IMR-90 (cell line): ENCODE measurements at regions not wholly inside any gene's neighbourhood (a gene's known extent, or its start where the extent isn't known, plus 50 kb on each side); places are given as distances from the start of the nearest gene placed in this dataset.

Source experiments
- ATAC-seq: fragments of 200-7000 bp; cut with Tn5 transposase; 2 replicates; pipeline ENCODE4 v1.9.1; 2020; ENCODE audit warnings: low read depth, mild to moderate bottlenecking, moderate library complexity
- BruUV-seq: library from RNA; stranded (reverse); fragments of 400-500 nt; replicated peaks from 2 replicates; lab custom pipeline; 2021; lab: Mats Ljungman, UMichigan
- CTCF ChIA-PET: fragments of 300-600 bp; formaldehyde crosslinking; extraction: SDS; loops from one replicate; lab custom pipeline; 2021; ENCODE audit warnings: antibody characterized with exemption; lab: Yijun Ruan, JAX
- POLR2A ChIA-PET: fragments of 300-600 bp; sonication (Branson Sonifier 250); formaldehyde crosslinking; loops from one replicate; lab custom pipeline; 2022; ENCODE audit warnings: antibody characterized with exemption; ENCODE audit not compliant: unreplicated experiment; lab: Charles Lee
- DNase-seq: peaks from one replicate; pipeline ENCODE4 v3.0.0; 2013
- H2AFZ ChIP-seq: replicated peaks from 2 replicates; pipeline ENCODE3; 2013; ENCODE audit warnings: low read length, mild to moderate bottlenecking; ENCODE audit not compliant: poor library complexity
- H2AK5ac ChIP-seq: 2 replicates; pipeline ENCODE4 v1.6.1; 2013; ENCODE audit warnings: low read depth, low read length, inconsistent platforms
- H2AK9ac ChIP-seq: replicated peaks from 2 replicates; pipeline ENCODE3; 2013; ENCODE audit warnings: mild to moderate bottlenecking, low read depth, low read length, moderate library complexity; ENCODE audit not compliant: poor library complexity
- H2BK120ac ChIP-seq: 2 replicates; pipeline ENCODE4 v1.6.1; 2013; ENCODE audit warnings: low read depth, low read length, inconsistent platforms
- H2BK15ac ChIP-seq: 3 replicates; pipeline ENCODE4 v1.6.1; 2013; ENCODE audit warnings: low read depth, low read length, inconsistent platforms
- H2BK20ac ChIP-seq: 2 replicates; pipeline ENCODE4 v1.6.1; 2013; ENCODE audit warnings: low read depth, mild to moderate bottlenecking, inconsistent platforms, low read length, moderate library complexity
- H2BK5ac ChIP-seq: 2 replicates; pipeline ENCODE4 v1.6.1; 2013; ENCODE audit warnings: mild to moderate bottlenecking, low read depth, low read length, inconsistent platforms; ENCODE audit not compliant: poor library complexity, severe bottlenecking
- H3K14ac ChIP-seq: replicated peaks from 2 replicates; pipeline ENCODE4 v1.6.1; 2013; ENCODE audit warnings: low read depth, low read length, inconsistent platforms
- H3K18ac ChIP-seq: 2 replicates; pipeline ENCODE4 v1.6.1; 2013; ENCODE audit warnings: low read depth, low read length, control low read depth
- H3K23ac ChIP-seq: 2 replicates; pipeline ENCODE4 v1.6.1; 2013; ENCODE audit warnings: low read depth, low read length, inconsistent platforms
- H3K27ac ChIP-seq: 2 replicates; pipeline ENCODE4 v1.5.1; 2013; ENCODE audit warnings: mild to moderate bottlenecking, control low read depth, low read length; ENCODE audit not compliant: insufficient read depth
- H3K27me3 ChIP-seq: 2 replicates; pipeline ENCODE4 v1.6.1; 2013; ENCODE audit warnings: low read length; ENCODE audit not compliant: control insufficient read depth, insufficient read depth
- H3K36me3 ChIP-seq: 2 replicates; pipeline ENCODE4 v1.6.1; 2013; ENCODE audit warnings: low read length, mixed read lengths; ENCODE audit not compliant: control insufficient read depth, insufficient read depth
- H3K4ac ChIP-seq: 2 replicates; pipeline ENCODE4 v1.6.1; 2013; ENCODE audit warnings: low read depth, low read length, inconsistent platforms
- H3K4me1 ChIP-seq: 2 replicates; pipeline ENCODE4 v1.6.1; 2013; ENCODE audit warnings: low read length, mixed read lengths; ENCODE audit not compliant: control insufficient read depth, insufficient read depth
- H3K4me2 ChIP-seq: 2 replicates; pipeline ENCODE4 v1.6.1; 2013; ENCODE audit warnings: low read depth, mild to moderate bottlenecking, control low read depth, low read length, moderate library complexity
- H3K4me3 ChIP-seq: 2 replicates; pipeline ENCODE4 v1.5.1; 2013; ENCODE audit warnings: low read depth, mild to moderate bottlenecking, control low read depth, low read length, moderate library complexity; ENCODE audit not compliant: insufficient read depth
- H3K56ac ChIP-seq: 2 replicates; pipeline ENCODE4 v1.6.1; 2013; ENCODE audit warnings: low read length, inconsistent platforms; ENCODE audit not compliant: insufficient read depth; ENCODE audit errors: extremely low read depth
- H3K79me1 ChIP-seq, 2 experiments: 2 replicates each; pipeline ENCODE4 v1.6.1; 2013; ENCODE audit warnings: low read length in 2 of 2, inconsistent platforms in 1 of 2, low read depth in 1 of 2
- H3K9ac ChIP-seq: 2 replicates; pipeline ENCODE4 v1.6.1; 2013; ENCODE audit warnings: low read depth, low read length, control low read depth
- H3K9me1 ChIP-seq: 2 replicates; pipeline ENCODE4 v1.6.1; 2013; ENCODE audit warnings: low read length, inconsistent platforms; ENCODE audit not compliant: insufficient read depth
- H3K9me3 ChIP-seq: 2 replicates; pipeline ENCODE4 v1.6.1; 2013; ENCODE audit warnings: low read length; ENCODE audit not compliant: control insufficient read depth, insufficient read depth
- H4K20me1 ChIP-seq: 2 replicates; pipeline ENCODE4 v1.6.1; 2013; ENCODE audit warnings: low read length, inconsistent platforms; ENCODE audit not compliant: insufficient read depth
- H4K5ac ChIP-seq: 2 replicates; pipeline ENCODE4 v1.6.1; 2013; ENCODE audit warnings: mild to moderate bottlenecking, low read depth, low read length, control low read depth
- H4K8ac ChIP-seq, 2 experiments: 2 replicates each; pipeline ENCODE4 v1.6.1; 2013; ENCODE audit warnings: low read depth in 2 of 2, low read length in 2 of 2, control low read depth in 1 of 2, inconsistent platforms in 1 of 2
- H4K91ac ChIP-seq: 2 replicates; pipeline ENCODE4 v1.6.1; 2013; ENCODE audit warnings: low read depth, low read length, inconsistent platforms; ENCODE audit not compliant: insufficient read depth
- BHLHE40 ChIP-seq: fragments of 150-350 bp; IDR thresholded peaks from 2 replicates; pipeline ENCODE4 v1.6.1; 2016; ENCODE audit warnings: mild to moderate bottlenecking, low read depth, low read length
- CEBPB ChIP-seq: IDR thresholded peaks from 2 replicates; pipeline ENCODE4 v1.6.1; 2012; ENCODE audit warnings: low read depth, low read length, improper control_type of control experiment
- CHD1 ChIP-seq: IDR thresholded peaks from 2 replicates; pipeline ENCODE4 v1.6.1; 2012; ENCODE audit warnings: low read depth, low read length, improper control_type of control experiment
- CTCF ChIP-seq: conservative IDR thresholded peaks from 2 replicates; pipeline ENCODE4 v1.5.1; 2012; ENCODE audit warnings: mild to moderate bottlenecking, low read depth, low read length, improper control_type of control experiment
- FOS ChIP-seq: fragments of 150-350 bp; IDR thresholded peaks from 2 replicates; pipeline ENCODE4 v1.6.1; 2016; ENCODE audit warnings: low read depth, low read length
- MAFK ChIP-seq: IDR thresholded peaks from 2 replicates; pipeline ENCODE4 v1.6.1; 2012; ENCODE audit warnings: low read depth, low read length, improper control_type of control experiment
- MAZ ChIP-seq: IDR thresholded peaks from 2 replicates; pipeline ENCODE4 v1.6.1; 2012; ENCODE audit warnings: low read depth, mild to moderate bottlenecking, low read length, improper control_type of control experiment, moderate library complexity, borderline replicate concordance
- MXI1 ChIP-seq: IDR thresholded peaks from 2 replicates; pipeline ENCODE4 v1.6.1; 2012; ENCODE audit warnings: low read depth, mild to moderate bottlenecking, low read length, moderate library complexity, borderline replicate concordance
- NFE2L2 ChIP-seq: fragments of 150-350 bp; IDR thresholded peaks from 2 replicates; pipeline ENCODE4 v1.6.1; 2016; ENCODE audit warnings: low read depth, mild to moderate bottlenecking, low read length
- POLR2A ChIP-seq: IDR thresholded peaks from 2 replicates; pipeline ENCODE4 v1.6.1; 2012; ENCODE audit warnings: mild to moderate bottlenecking, low read depth, low read length
- RAD21 ChIP-seq: IDR thresholded peaks from 2 replicates; pipeline ENCODE4 v1.6.1; 2012; ENCODE audit warnings: low read length, improper control_type of control experiment
- RCOR1 ChIP-seq: IDR thresholded peaks from 2 replicates; pipeline ENCODE4 v1.6.1; 2012; ENCODE audit warnings: mild to moderate bottlenecking, low read length, improper control_type of control experiment; ENCODE audit not compliant: insufficient replicate concordance
- SMC3 ChIP-seq: fragments of 150-350 bp; IDR thresholded peaks from 2 replicates; pipeline ENCODE4 v1.6.1; 2016; ENCODE audit warnings: low read depth, mild to moderate bottlenecking, antibody characterized with exemption, low read length, moderate library complexity
- USF2 ChIP-seq: fragments of 150-350 bp; IDR thresholded peaks from 2 replicates; pipeline ENCODE4 v1.6.1; 2017; ENCODE audit warnings: mild to moderate bottlenecking, antibody characterized with exemption, low read length, low read depth
- WGBS, 2 experiments: methylation state at CpG; one replicate each; pipeline versions ENCODE4 v1.1.5 to v1.1.7; 2013; ENCODE audit warnings: missing lambda C conversion rate in 2 of 2; ENCODE audit not compliant: insufficient read length in 1 of 2; ENCODE audit errors: extremely low coverage in 2 of 2; 5-methylcytosine and 5-hydroxymethylcytosine counted together
- dilution Hi-C: fragments of 300-500 bp; cut with HindIII; formaldehyde crosslinking; loops from one replicate; pipeline ENCODE4 v1.14.3; 2018; ENCODE audit warnings: low sequenced_read_pairs; ENCODE audit not compliant: unreplicated experiment
- in situ Hi-C: fragments of 300-500 bp; cut with MboI; formaldehyde crosslinking; loops from 3 replicates; pipeline ENCODE4 v1.14.3; 2019; ENCODE audit warnings: low sequenced_read_pairs, inconsistent platforms, mixed read lengths
- intact Hi-C: fragments of 100-400 bp; cut with micrococcal nuclease; formaldehyde crosslinking; loops from 2 replicates; pipeline ENCODE4 v1.10.0; 2022

GRCh38 chr3:23129117-23129516 lies 74.0 kb upstream of the UBE2E2 start:
- Histone ChIP-seq H2AK5ac (no peak overlapping the region), H3K79me1 (no peaks in the 10 kb centered on the region), H3K4me3 (peak overlapping the region; percentile 24; the same call in 1 of the 2 replicates), H2BK5ac (no peak overlapping the region), H2BK20ac (no peak overlapping the region), H4K20me1 (no peaks in the 10 kb centered on the region), H4K5ac (no peak overlapping the region), H3K56ac (no peak overlapping the region), H2AFZ (no peak overlapping the region), H4K91ac (no peak overlapping the region), H3K27me3 (peaks cover 3% of the 10 kb centered on the region; the same call in 1 of the 2 replicates), H3K14ac (no peak overlapping the region), H2AK9ac (no peak overlapping the region), H3K4me1 (no peaks in the 10 kb centered on the region), H3K4me2 (peak overlapping the region; percentile 93), H3K18ac (no peak overlapping the region), H2BK120ac (no peak overlapping the region), H3K23ac (no peak overlapping the region), H3K4ac (no peak overlapping the region), H2BK15ac (no peak overlapping the region), H4K8ac (no peak overlapping the region), H3K9ac (no peak overlapping the region), H3K27ac (no peak overlapping the region), H3K9me3 (no peaks in the 10 kb centered on the region), H3K36me3 (no peaks in the 10 kb centered on the region), H3K9me1 (no peaks in the 10 kb centered on the region)
- no peak; the same call in 1 of the 2 replicates for ATAC-seq
- intact Hi-C loops (no loop called here), dilution Hi-C loops (no loop called here), in situ Hi-C loops (no loop called here)
- no TSS peak for BruUV-seq
- ChIA-PET CTCF (interaction anchor here (0.6 kb wide), 1 partner anchor 12 kb away, joined by 3 read pairs; no protein-coding TSS in a partner anchor), POLR2A (no interaction called here)
- DNase-seq = no peak
- TF ChIP-seq RCOR1 (no peak), CHD1 (no peak), MXI1 (no peak), POLR2A (no peak), BHLHE40 (no peak), RAD21 (no peak), SMC3 (no peak), CTCF (no peak), MAFK (no peak), NFE2L2 (no peak), FOS (no peak), CEBPB (no peak), MAZ (no peak), USF2 (no peak)
- no CpG with 5 or more reads among the region's 4 CpGs for WGBS, 2 experiments
